Cardiac muscle cell (in vitro differentiated cells and primary cell): ENCODE measurements at regions not wholly inside any gene's neighbourhood (a gene's known extent, or its start where the extent isn't known, plus 50 kb on each side); places are given as distances from the start of the nearest gene placed in this dataset.

ENCODE experiments used
- DNase-seq, 2 donors: peaks; one replicate each; pipeline versions ENCODE4 v3.0.0 to v3.0.0-alpha.2; 2010 to 2017; ENCODE audit warnings: low read depth in 1 of 2, low spot score in 1 of 2
- H3K27ac ChIP-seq: fragments of 200-600 bp; sonication (generic); 2 replicates; pipeline ENCODE4 v1.5.1; 2016
- H3K27me3 ChIP-seq: fragments of 200-600 bp; sonication (generic); 2 replicates; pipeline ENCODE4 v1.6.0; 2016; ENCODE audit warnings: control low read depth
- H3K36me3 ChIP-seq: fragments of 200-600 bp; sonication (generic); 2 replicates; pipeline ENCODE4 v1.5.1; 2016; ENCODE audit warnings: control low read depth
- H3K4me1 ChIP-seq: fragments of 200-600 bp; sonication (generic); 2 replicates; pipeline ENCODE4 v1.8.1; 2017; ENCODE audit warnings: low read depth, mild to moderate bottlenecking, mixed run types
- H3K4me3 ChIP-seq: fragments of 200-600 bp; sonication (generic); 2 replicates; pipeline ENCODE4 v1.5.1; 2016; ENCODE audit warnings: mild to moderate bottlenecking
- H3K9me3 ChIP-seq: fragments of 200-600 bp; sonication (generic); 2 replicates; pipeline ENCODE4 v1.5.1; 2017; ENCODE audit warnings: low read depth, mild to moderate bottlenecking, control low read depth
- CTCF ChIP-seq: IDR thresholded peaks from 2 replicates; pipeline ENCODE4 v1.5.1; 2012; ENCODE audit warnings: low read depth, mild to moderate bottlenecking, low read length

DNA sequence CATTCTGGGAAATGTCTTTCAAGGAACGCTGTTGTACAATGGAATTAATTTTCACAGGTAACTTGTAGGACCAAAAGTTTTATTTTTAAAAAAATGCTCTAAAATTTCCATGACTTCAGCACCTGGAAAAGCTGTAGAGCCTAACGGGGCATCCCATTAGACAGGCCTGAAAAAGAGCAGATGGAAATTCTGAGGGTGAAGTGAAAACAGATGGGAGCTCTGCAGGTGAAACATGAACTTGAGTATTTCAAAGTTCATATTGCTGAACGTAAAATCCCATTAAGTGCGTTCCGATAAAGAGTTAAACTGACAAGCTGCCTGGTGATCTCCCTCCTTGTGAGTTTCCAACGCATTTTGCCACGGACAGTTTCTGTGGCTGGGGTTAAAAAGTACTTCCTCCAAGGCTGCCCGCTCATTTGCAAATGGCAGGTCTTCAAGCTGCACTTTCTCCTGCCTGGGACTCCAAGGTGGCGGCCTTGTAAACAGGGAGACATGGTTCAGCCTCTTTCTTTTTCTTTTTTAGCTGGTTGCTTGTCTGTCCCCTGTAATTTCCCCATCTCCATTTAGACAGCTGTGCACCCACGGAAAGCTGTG lies 450.4 kb downstream of the FGF9 start:
- Histone ChIP-seq H3K4me1 (no peaks in the 10 kb centered on the region), H3K27me3 (no peaks in the 10 kb centered on the region), H3K4me3 (no peak overlapping the region), H3K27ac (no peak overlapping the region), H3K36me3 (no peaks in the 10 kb centered on the region), H3K9me3 (no peaks in the 10 kb centered on the region)
- DNase-seq, result no peak
- TF ChIP-seq CTCF, result no peak

DNA sequence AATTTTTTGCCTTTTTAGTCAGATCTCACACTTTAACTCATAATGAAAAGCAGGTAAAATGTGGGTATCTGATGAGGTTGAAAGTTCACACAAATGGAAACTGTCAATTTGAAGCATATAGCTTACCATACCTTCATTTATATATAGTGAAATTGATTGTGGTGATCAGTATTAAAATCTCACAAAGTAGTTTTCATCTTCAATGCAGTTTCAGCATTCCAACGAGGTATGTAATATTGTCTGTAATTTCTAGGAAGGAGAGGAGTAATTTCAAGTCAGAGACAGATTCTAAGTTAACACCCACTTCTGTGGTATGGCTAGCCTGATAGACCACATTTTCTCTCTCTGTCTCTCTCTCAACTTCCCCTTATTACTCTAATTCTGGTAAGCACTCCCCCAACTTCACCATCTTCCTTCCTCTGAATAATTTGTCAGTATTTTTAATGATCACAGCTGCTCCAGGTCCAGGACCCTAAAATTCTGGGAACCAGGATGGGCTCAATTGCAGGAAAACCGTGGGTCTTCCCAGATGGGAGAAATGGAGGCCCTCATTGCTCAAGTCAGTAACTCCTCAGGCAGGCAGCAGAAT lies 455.7 kb downstream of the FGF9 start:
- Histone ChIP-seq H3K4me3 (no peak overlapping the region), H3K36me3 (no peaks in the 10 kb centered on the region), H3K27me3 (no peaks in the 10 kb centered on the region), H3K4me1 (no peaks in the 10 kb centered on the region), H3K9me3 (no peaks in the 10 kb centered on the region), H3K27ac (no peak overlapping the region)
- no peak for TF ChIP-seq CTCF
- DNase-seq, result no peak

DNA sequence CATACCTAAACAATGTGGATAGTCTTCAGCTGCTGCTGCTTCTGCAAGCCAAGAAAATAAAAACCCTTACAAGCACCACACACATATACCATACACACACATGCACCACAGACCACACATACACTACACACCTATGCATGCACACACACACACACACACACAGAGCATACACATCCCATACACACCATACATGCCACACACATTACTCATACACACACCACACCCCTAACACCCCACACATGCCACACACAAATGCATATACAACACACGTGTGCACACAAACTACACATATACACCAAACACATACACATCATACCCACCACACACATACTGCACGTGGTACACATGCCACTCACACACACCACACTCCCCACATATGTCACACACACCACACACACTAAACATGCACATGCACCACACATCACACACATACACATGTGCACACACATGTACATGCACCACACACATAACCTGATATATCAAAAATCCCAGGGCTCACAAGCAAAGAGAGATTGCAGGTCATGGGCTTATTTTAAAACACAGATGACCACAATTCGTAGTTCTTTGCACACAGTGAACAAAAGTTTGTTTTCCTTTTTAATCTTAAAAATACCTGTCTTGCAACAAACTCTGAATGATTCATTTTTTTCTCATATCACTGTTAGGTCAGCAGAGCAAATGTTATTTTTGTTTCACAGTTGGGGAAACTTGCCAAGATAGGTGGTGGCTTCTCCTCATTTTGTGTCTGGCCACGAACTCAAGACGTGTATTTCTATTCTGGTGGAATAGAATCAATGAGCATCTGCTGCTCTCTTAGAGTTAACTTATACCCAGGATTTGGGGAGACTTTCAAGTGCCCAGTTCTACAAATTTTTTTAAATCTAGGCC lies 456.6 kb downstream of the FGF9 start:
- Histone ChIP-seq H3K9me3 (no peaks in the 10 kb centered on the region), H3K27ac (no peak overlapping the region), H3K27me3 (no peaks in the 10 kb centered on the region), H3K4me1 (no peaks in the 10 kb centered on the region), H3K36me3 (no peaks in the 10 kb centered on the region), H3K4me3 (no peak overlapping the region)
- no peak for TF ChIP-seq CTCF
- DNase-seq, result no peak

DNA sequence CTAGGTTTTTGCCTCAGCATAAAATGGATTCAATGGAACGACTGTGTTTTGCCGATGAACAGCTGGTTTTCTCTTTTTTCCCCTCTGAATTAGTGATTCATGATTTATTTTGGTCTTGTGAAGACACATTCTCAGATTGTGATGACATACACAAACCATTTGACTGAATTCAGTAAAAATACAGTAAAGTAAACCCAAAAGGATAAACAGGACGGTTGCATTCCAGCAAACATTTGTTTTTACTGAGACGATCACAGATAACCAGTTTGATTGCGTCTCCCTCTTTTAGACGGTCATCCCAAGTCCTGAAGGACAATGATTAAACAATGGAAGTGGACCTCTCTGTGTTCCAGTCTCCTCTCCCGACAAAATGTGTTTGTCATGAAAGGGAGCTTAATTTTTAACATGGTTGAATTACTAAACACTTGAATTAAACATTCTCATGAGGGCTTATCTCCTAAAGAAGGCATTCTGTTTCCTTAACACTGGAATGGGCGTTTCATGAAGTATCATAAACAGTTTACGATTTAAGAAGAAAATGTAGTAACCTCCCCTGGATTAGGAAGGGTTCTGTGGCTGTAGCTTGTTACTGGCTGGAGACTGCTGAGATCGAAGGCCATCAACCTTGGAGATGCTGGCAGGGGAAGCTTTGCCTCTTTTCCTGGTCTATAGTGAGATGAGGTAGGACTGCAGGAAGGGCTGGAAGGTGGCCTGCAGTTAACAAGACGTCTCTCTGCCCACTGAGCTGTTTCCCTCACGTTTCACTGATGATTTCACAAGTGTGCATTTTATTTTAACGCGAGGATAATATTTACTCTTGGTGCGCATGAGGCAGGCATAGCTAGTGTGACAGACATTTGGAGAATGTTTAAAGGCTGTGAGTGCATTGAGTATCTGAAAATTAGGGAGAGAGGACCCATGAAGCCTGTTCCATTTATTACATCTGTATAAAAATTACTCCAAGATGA lies 457.9 kb downstream of the FGF9 start:
- Histone ChIP-seq H3K27ac (no peak overlapping the region), H3K4me1 (no peaks in the 10 kb centered on the region), H3K27me3 (no peaks in the 10 kb centered on the region), H3K36me3 (no peaks in the 10 kb centered on the region), H3K4me3 (no peak overlapping the region), H3K9me3 (no peaks in the 10 kb centered on the region)
- DNase-seq, result no peak
- TF ChIP-seq CTCF, result no peak

DNA sequence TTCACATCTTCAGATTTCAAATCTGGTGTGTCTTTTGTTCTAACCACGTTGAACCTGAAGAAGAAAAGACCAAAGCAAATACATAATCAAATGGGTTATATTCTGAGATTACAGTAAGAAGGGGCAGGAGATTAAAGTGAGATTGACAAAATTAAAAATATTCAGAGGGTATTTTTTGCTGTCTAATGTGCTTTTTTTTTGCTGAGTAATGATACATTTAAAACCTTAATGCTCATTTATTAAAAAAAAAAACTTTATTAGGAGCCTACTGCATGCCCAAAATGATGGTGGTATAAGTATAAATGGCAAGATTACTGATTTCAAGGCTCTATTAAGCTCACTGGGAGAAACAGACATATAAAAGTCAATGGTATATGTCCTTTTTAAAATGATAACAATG lies 459.4 kb downstream of the FGF9 start:
- no peak overlapping the region for H3K4me3 ChIP-seq
- no peak for DNase-seq
- no peaks in the 10 kb centered on the region for H3K9me3 ChIP-seq
- no peak for TF ChIP-seq CTCF
- no peaks in the 10 kb centered on the region for H3K27me3 ChIP-seq
- no peaks in the 10 kb centered on the region for H3K4me1 ChIP-seq
- H3K27ac ChIP-seq, result no peak overlapping the region
- no peaks in the 10 kb centered on the region for H3K36me3 ChIP-seq
